ENCODE measurements at regions not wholly inside any gene's neighbourhood (a gene's known extent, or its start where the extent isn't known, plus 50 kb on each side); places are given as distances from the start of the nearest gene placed in this dataset.

GRCh38 chr16:64892835-64893785 is 228.8 kb downstream of the CDH11 start:
- DNase-seq (ENCODE audit: low read depth) = peak; percentile 69

- no peak for DNase-seq (ENCODE audit: low read depth)
These were observed 232.4 kb downstream of the CDH11 start for GRCh38 chr16:64889446-64889845.

- DNase-seq (ENCODE audit: low read depth) = no peak
These were observed 234.2 kb downstream of the CDH11 start for GRCh38 chr16:64887651-64888050.

- DNase-seq (ENCODE audit: low read depth) = no peak
These were observed 239.6 kb downstream of the CDH11 start for GRCh38 chr16:64882078-64882784.

GRCh38 chr16:64880994-64881393 is 240.9 kb downstream of the CDH11 start:
- no peak for DNase-seq (ENCODE audit: low read depth)

GRCh38 chr16:64880006-64880405 is 241.9 kb downstream of the CDH11 start:
- DNase-seq (ENCODE audit: low read depth) = no peak

- DNase-seq (ENCODE audit: low read depth) = no peak
These were observed 242.9 kb downstream of the CDH11 start for GRCh38 chr16:64878940-64879339.

- no peak for DNase-seq (ENCODE audit: low read depth)
These were observed 249.8 kb downstream of the CDH11 start for GRCh38 chr16:64872101-64872500.

- no peak for DNase-seq (ENCODE audit: low read depth)
These were observed 251.0 kb downstream of the CDH11 start for GRCh38 chr16:64870859-64871258.

GRCh38 chr16:64869781-64870180 is 252.1 kb downstream of the CDH11 start:
- DNase-seq (ENCODE audit: low read depth) = no peak

- DNase-seq (ENCODE audit: low read depth) = no peak
These were observed 255.8 kb downstream of the CDH11 start for GRCh38 chr16:64866021-64866420.

GRCh38 chr16:64865069-64865696 is 256.7 kb downstream of the CDH11 start:
- DNase-seq (ENCODE audit: low read depth) = peak; percentile 6

- peak; percentile 84 for DNase-seq (ENCODE audit: low read depth)
These were observed 257.5 kb downstream of the CDH11 start for GRCh38 chr16:64864232-64864809.

- DNase-seq (ENCODE audit: low read depth) = no peak
These were observed 263.8 kb downstream of the CDH11 start for GRCh38 chr16:64858076-64858475.

- no peak for DNase-seq (ENCODE audit: low read depth)
These were observed 264.5 kb downstream of the CDH11 start for GRCh38 chr16:64857411-64857810.

- no peak for DNase-seq (ENCODE audit: low read depth)
These were observed 268.3 kb downstream of the CDH11 start for GRCh38 chr16:64853551-64853950.

- peak; percentile 9 for DNase-seq (ENCODE audit: low read depth)
These were observed 274.9 kb downstream of the CDH11 start for GRCh38 chr16:64846966-64847365.

- no peak for DNase-seq (ENCODE audit: low read depth)
These were observed 276.8 kb downstream of the CDH11 start for GRCh38 chr16:64845071-64845470.

- no peak for DNase-seq (ENCODE audit: low read depth)
These were observed 280.4 kb downstream of the CDH11 start for GRCh38 chr16:64841482-64841881.

GRCh38 chr16:64841071-64841470 is 280.8 kb downstream of the CDH11 start:
- DNase-seq (ENCODE audit: low read depth) = no peak

- DNase-seq (ENCODE audit: low read depth) = no peak
These were observed 291.2 kb downstream of the CDH11 start for GRCh38 chr16:64830653-64831052.

GRCh38 chr16:64829678-64830077 is 292.2 kb downstream of the CDH11 start:
- no peak for DNase-seq (ENCODE audit: low read depth)

Data from RPMI7951 (cell line).